PFSK-1 (cell line): ENCODE measurements at regions not wholly inside any gene's neighbourhood (a gene's known extent, or its start where the extent isn't known, plus 50 kb on each side); places are given as distances from the start of the nearest gene placed in this dataset.

Source experiments
- FOXP2 ChIP-seq: optimal IDR thresholded peaks from 2 replicates; pipeline ENCODE3; 2011; ENCODE audit warnings: borderline replicate concordance, control low read depth, inconsistent platforms; ENCODE audit not compliant: insufficient read depth; ENCODE audit errors: extremely low read length, extremely low read depth
- POLR2AphosphoS5 ChIP-seq: IDR thresholded peaks from 2 replicates; pipeline ENCODE4 v1.6.1; 2012; ENCODE audit warnings: low read depth, mild to moderate bottlenecking, control low read depth, low read length, moderate library complexity
- REST ChIP-seq, 2 experiments: IDR thresholded peaks; 2 replicates each; pipeline versions ENCODE4 v1.6.1 to v1.8.0; 2011 to 2012; ENCODE audit warnings: low read depth in 2 of 2, low read length in 2 of 2, control low read depth in 1 of 2, inconsistent platforms in 1 of 2, mild to moderate bottlenecking in 1 of 2, moderate library complexity in 1 of 2; ENCODE audit not compliant: insufficient read depth in 1 of 2
- SIN3A ChIP-seq: IDR thresholded peaks from 2 replicates; pipeline ENCODE4 v1.6.1; 2012; ENCODE audit warnings: mild to moderate bottlenecking, low read length, moderate library complexity, borderline replicate concordance; ENCODE audit not compliant: insufficient read depth
- TAF1 ChIP-seq: IDR thresholded peaks from 2 replicates; pipeline ENCODE4 v1.6.1; 2012; ENCODE audit warnings: low read length, control low read depth, borderline replicate concordance; ENCODE audit not compliant: insufficient read depth

- TF ChIP-seq SIN3A (no peak), TAF1 (no peak), FOXP2 (no peak), REST (IDR thresholded peaks at IDR 0.05; ENCODE audit: insufficient read depth in 1 of 2, low read depth in 2 of 2, low read length in 2 of 2) (no peak), POLR2AphosphoS5 (no peak)
These were observed 128.1 kb upstream of the ZNF648 start for GRCh38 chr1:182189535-182190066.

GRCh38 chr1:182186757-182187146 lies 125.2 kb upstream of the ZNF648 start:
- TF ChIP-seq POLR2AphosphoS5: no peak
- no peak for TF ChIP-seq FOXP2
- no peak for TF ChIP-seq SIN3A
- TF ChIP-seq TAF1: no peak
- TF ChIP-seq REST (IDR thresholded peaks at IDR 0.05; ENCODE audit: insufficient read depth in 1 of 2, low read depth in 2 of 2, low read length in 2 of 2): no peak

- no peak for TF ChIP-seq POLR2AphosphoS5
- no peak for TF ChIP-seq FOXP2
- TF ChIP-seq REST (IDR thresholded peaks at IDR 0.05; ENCODE audit: insufficient read depth in 1 of 2, low read depth in 2 of 2, low read length in 2 of 2): no peak
- TF ChIP-seq SIN3A: no peak
- no peak for TF ChIP-seq TAF1
These were observed 124.6 kb upstream of the ZNF648 start for GRCh38 chr1:182185842-182186756.

GRCh38 chr1:182185136-182185535 lies 123.6 kb upstream of the ZNF648 start:
- TF ChIP-seq SIN3A (no peak), POLR2AphosphoS5 (no peak), TAF1 (no peak), REST (IDR thresholded peaks at IDR 0.05; ENCODE audit: insufficient read depth in 1 of 2, low read depth in 2 of 2, low read length in 2 of 2) (no peak), FOXP2 (no peak)
